ENCODE measurements at regions not wholly inside any gene's neighbourhood (a gene's known extent, or its start where the extent isn't known, plus 50 kb on each side); places are given as distances from the start of the nearest gene placed in this dataset.
"Not testable (repeated sequence)": the region's sequence is repeated elsewhere in the genome, so short reads cannot be mapped to it uniquely, and the experiment has no call there.

GRCh38 chr2:120646994-120647393 is 88.7 kb upstream of the GLI2 start:
- Mint-ChIP-seq H3K9me3 (ENCODE audit: low read depth, unreplicated experiment) (peaks cover 8% of the 10 kb centered on the region), H3K27me3 (ENCODE audit: unreplicated experiment) (peaks cover 44% of the 10 kb centered on the region), H3K4me1 (ENCODE audit: low read depth, unreplicated experiment) (no peaks in the 10 kb centered on the region), H3K4me3 (ENCODE audit: low read depth, unreplicated experiment) (no peak overlapping the region), H3K36me3 (ENCODE audit: insufficient read depth, unreplicated experiment) (no peaks in the 10 kb centered on the region), H3K27ac (ENCODE audit: unreplicated experiment) (no peak overlapping the region)
- TF ChIP-seq CTCF (IDR thresholded peaks at IDR 0.05; ENCODE audit: unreplicated experiment), result no peak
- BruUV-seq (replicated peaks), result no TSS peak
- intact Hi-C loops (cut with micrococcal nuclease; ENCODE audit: unreplicated experiment), result no loop called here
- DNase-seq, result no peak
- CTCF ChIA-PET, result no interaction called here

DNA sequence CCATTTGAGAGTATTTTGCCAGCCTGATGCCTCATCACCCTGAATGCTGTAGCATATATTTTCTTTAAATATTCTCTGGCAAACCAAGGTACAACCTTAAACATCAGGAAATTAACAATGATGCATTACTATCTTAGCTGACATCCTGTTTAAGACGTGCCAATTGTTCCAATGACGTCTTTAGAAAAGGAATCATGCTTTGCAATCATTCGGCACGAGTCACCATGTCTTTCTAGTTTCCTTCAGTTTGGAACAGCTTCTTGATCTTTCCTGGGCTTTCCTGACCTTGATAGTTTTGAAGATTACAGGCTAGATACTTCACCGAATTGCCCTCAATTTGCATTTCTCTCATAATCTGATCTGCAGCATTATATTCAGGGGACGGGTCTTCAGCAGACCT is 88.2 kb upstream of the GLI2 start:
- no TSS peak for BruUV-seq (replicated peaks)
- Mint-ChIP-seq H3K27me3 (ENCODE audit: unreplicated experiment) (peaks cover 39% of the 10 kb centered on the region), H3K9me3 (ENCODE audit: low read depth, unreplicated experiment) (peaks cover 8% of the 10 kb centered on the region), H3K4me3 (ENCODE audit: low read depth, unreplicated experiment) (no peak overlapping the region), H3K27ac (ENCODE audit: unreplicated experiment) (no peak overlapping the region), H3K4me1 (ENCODE audit: low read depth, unreplicated experiment) (no peaks in the 10 kb centered on the region), H3K36me3 (ENCODE audit: insufficient read depth, unreplicated experiment) (no peaks in the 10 kb centered on the region)
- CTCF ChIA-PET, result no interaction called here
- intact Hi-C loops (cut with micrococcal nuclease; ENCODE audit: unreplicated experiment), result no loop called here
- TF ChIP-seq CTCF (IDR thresholded peaks at IDR 0.05; ENCODE audit: unreplicated experiment), result no peak
- DNase-seq, result no peak

DNA sequence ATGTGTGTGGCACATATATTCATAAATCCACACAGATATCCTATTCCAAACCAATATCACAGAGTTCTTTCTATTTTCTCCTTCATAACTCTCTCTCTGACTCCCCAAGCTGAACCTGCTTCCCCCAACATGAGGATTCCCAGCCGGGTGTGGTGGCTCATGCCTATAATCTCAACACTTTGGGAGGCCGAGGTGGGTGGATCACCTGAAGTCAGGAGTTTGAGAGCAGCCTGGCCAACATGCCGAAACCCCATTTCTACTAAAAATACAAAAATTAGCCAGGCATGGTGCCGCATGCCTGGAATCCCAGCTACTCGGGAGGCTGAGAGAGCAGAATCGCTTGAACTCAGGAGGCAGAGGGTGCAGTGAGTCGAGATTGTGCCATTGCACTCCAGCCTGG is 86.3 kb upstream of the GLI2 start:
- H3K4me3 Mint-ChIP-seq (ENCODE audit: low read depth, unreplicated experiment); BruUV-seq (replicated peaks); intact Hi-C loops (cut with micrococcal nuclease; ENCODE audit: unreplicated experiment); H3K4me1 Mint-ChIP-seq (ENCODE audit: low read depth, unreplicated experiment); DNase-seq; H3K9me3 Mint-ChIP-seq (ENCODE audit: low read depth, unreplicated experiment); H3K27ac Mint-ChIP-seq (ENCODE audit: unreplicated experiment); H3K36me3 Mint-ChIP-seq (ENCODE audit: insufficient read depth, unreplicated experiment); CTCF ChIA-PET: not testable (repeated sequence)
- H3K27me3 Mint-ChIP-seq (ENCODE audit: unreplicated experiment), result peaks cover 25% of the 10 kb centered on the region

GRCh38 chr2:120650022-120650644 is 85.5 kb upstream of the GLI2 start:
- TF ChIP-seq CTCF (IDR thresholded peaks at IDR 0.05; ENCODE audit: unreplicated experiment), result no peak
- intact Hi-C loops (cut with micrococcal nuclease; ENCODE audit: unreplicated experiment), result no loop called here
- no peak overlapping the region for H3K4me3 Mint-ChIP-seq (ENCODE audit: low read depth, unreplicated experiment)
- H3K27me3 Mint-ChIP-seq (ENCODE audit: unreplicated experiment), result peaks cover 25% of the 10 kb centered on the region
- DNase-seq, result no peak
- CTCF ChIA-PET, result no interaction called here
- H3K4me1 Mint-ChIP-seq (ENCODE audit: low read depth, unreplicated experiment), result no peaks in the 10 kb centered on the region
- BruUV-seq (replicated peaks), result no TSS peak
- H3K27ac Mint-ChIP-seq (ENCODE audit: unreplicated experiment), result no peak overlapping the region
- no peaks in the 10 kb centered on the region for H3K36me3 Mint-ChIP-seq (ENCODE audit: insufficient read depth, unreplicated experiment)
- H3K9me3 Mint-ChIP-seq (ENCODE audit: low read depth, unreplicated experiment), result peaks cover 8% of the 10 kb centered on the region

DNA sequence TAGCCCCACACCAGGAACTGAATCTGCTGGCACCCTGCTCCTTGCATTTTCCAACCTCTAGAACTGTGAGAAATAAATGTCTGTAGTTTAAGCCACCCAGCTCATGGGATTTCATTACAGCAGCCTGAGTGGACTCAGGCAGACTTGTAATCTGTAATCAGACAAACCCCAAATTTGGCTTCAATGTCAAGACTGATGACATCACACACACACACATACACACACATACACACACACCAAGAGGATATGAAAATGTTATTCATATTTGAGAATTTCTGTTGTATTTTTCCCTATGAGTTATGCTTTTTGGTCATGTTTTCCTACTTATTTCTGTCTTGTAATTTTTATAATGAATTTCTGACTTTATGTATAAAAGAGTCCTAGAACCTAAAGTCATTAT is 83.8 kb upstream of the GLI2 start:
- DNase-seq, result no peak
- intact Hi-C loops (cut with micrococcal nuclease; ENCODE audit: unreplicated experiment), result no loop called here
- no TSS peak for BruUV-seq (replicated peaks)
- Mint-ChIP-seq H3K27me3 (ENCODE audit: unreplicated experiment) (peaks cover 18% of the 10 kb centered on the region), H3K4me1 (ENCODE audit: low read depth, unreplicated experiment) (no peaks in the 10 kb centered on the region), H3K9me3 (ENCODE audit: low read depth, unreplicated experiment) (peaks cover 8% of the 10 kb centered on the region), H3K27ac (ENCODE audit: unreplicated experiment) (no peak overlapping the region), H3K4me3 (ENCODE audit: low read depth, unreplicated experiment) (no peak overlapping the region), H3K36me3 (ENCODE audit: insufficient read depth, unreplicated experiment) (no peaks in the 10 kb centered on the region)
- CTCF ChIA-PET, result no interaction called here
- no peak for TF ChIP-seq CTCF (IDR thresholded peaks at IDR 0.05; ENCODE audit: unreplicated experiment)

Measured in Calu3 (cell line).